Pancreas (tissue), 10 donors: ENCODE measurements at regions not wholly inside any gene's neighbourhood (a gene's known extent, or its start where the extent isn't known, plus 50 kb on each side); places are given as distances from the start of the nearest gene placed in this dataset.

Source experiments
- ATAC-seq, 4 donors: fragments of 200-7000 bp; cut with Tn5 transposase; one replicate each; pipeline versions ENCODE4 v1.8.0 to v1.9.1; 2020; ENCODE audit warnings: mild to moderate bottlenecking in 4 of 4, moderate library complexity in 4 of 4
- DNase-seq, 6 donors: peaks; one replicate each; pipeline ENCODE4 v3.0.0-alpha.2; 2020
- FAIRE-seq: peaks from 2 replicates; lab custom pipeline; 2012; peaks lifted over from hg19 to GRCh38; lab: Jason Lieb, UNC
- H3K27ac ChIP-seq, 4 donors: fragments of 200-600 bp; sonication (generic); 1 replicate in 3 of 4; 2 replicates in 1 of 4; pipeline versions ENCODE4 v1.5.0 to v1.8.0; 2020
- H3K27me3 ChIP-seq, 4 donors: fragments of 200-600 bp; one replicate each; pipeline ENCODE4 v1.8.0; 2021
- H3K36me3 ChIP-seq, 3 donors: fragments of 200-600 bp; sonication (generic) in 1 of 3; one replicate each; pipeline versions ENCODE4 v1.5.0 to v1.8.0; 2020 to 2021
- H3K4me1 ChIP-seq, 3 donors: fragments of 200-600 bp; one replicate each; pipeline ENCODE4 v1.8.0; 2021
- H3K4me3 ChIP-seq, 4 donors: fragments of 200-600 bp; sonication (generic) in 2 of 4; one replicate each; pipeline versions ENCODE4 v1.5.0 to v1.8.0; 2020 to 2021
- H3K9me3 ChIP-seq, 4 donors: fragments of 200-600 bp; one replicate each; pipeline ENCODE4 v1.8.0; 2021
- WGBS, 2 donors: extraction: QIAGEN DNeasy Blood & Tissue Kit; methylation state at CpG; one replicate each; pipeline ENCODE4 v1.1.7; 2013; 5-methylcytosine and 5-hydroxymethylcytosine counted together
- intact Hi-C, 3 donors: fragments of 100-400 bp; cut with DNase I; formaldehyde crosslinking; loops; one replicate each; pipeline versions ENCODE4 v1.11.1 to v1.14.2; 2022
- TF ChIP-seq, protein P1 (sequence below), 4 donors: fragments of 200-600 bp; sonication (generic) in 3 of 4; IDR thresholded peaks; one replicate each; pipeline versions ENCODE4 v1.5.0 to v1.8.0; 2021; ENCODE audit warnings: antibody characterized with exemption in 4 of 4
- donor health status: healthy with polysubstance abuse.
- donor health status: DM: no; HTN: no; CAD: no; lungs with moderate emphysema.
- donor health status: DM: no; HTN: no; CAD: no.
- donor health status: control.
- donor health status: control.
- donor health status: Bipolar disorder and iron deficiency.
- donor health status: DM: yes; HTN: yes; CAD: no.
- donor health status: DM: no; HTN: no; CAD: no.
- donor health status: DM: no; HTN: no; CAD: no.
- donor health status: DM: yes; HTN: yes; CAD: no.

DNA sequence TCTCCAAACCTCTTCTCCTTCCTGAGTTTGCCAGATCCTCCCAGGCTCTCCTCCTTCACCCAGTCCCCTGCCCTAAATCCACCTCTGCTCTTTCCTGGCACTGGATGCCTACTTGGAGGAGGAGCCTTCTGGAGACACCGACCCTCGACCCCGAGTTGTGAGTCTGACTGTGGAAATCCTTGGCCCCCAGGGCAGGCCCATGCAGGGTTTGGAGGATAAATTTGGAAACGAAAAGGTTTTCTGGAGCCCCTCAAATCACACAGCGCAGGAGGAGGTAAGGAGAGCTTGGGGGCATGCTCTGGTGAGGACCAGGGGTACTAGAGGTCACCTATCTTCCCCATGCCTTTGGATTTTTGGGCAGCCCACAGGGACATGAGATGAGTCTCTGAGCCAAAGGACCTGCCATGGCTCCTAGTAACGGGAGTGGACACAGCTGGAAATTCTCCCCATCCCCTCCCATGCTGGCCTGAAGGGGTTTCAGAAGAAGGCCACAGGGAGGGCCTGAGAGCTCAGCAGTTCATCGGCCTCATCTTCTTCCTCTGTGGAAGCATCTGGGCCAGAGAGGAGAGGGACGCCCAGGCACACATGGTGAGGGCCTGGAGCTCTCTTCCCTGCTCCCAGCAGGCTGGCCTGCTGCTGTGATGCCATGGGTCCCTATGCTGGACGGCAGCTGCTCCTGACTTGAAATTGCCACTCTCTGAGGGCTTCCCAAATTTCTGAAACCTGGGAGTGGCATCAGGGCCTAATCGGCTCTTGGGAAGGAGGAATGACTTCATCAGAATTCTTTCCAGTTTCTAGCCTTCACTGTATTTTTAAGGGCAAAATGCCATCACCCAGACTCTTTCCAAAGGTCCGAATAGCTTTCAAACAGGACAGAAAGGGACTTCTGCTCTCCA, 68.6 kb upstream of the ITGA11 start:
- TF ChIP-seq, protein P1, sequence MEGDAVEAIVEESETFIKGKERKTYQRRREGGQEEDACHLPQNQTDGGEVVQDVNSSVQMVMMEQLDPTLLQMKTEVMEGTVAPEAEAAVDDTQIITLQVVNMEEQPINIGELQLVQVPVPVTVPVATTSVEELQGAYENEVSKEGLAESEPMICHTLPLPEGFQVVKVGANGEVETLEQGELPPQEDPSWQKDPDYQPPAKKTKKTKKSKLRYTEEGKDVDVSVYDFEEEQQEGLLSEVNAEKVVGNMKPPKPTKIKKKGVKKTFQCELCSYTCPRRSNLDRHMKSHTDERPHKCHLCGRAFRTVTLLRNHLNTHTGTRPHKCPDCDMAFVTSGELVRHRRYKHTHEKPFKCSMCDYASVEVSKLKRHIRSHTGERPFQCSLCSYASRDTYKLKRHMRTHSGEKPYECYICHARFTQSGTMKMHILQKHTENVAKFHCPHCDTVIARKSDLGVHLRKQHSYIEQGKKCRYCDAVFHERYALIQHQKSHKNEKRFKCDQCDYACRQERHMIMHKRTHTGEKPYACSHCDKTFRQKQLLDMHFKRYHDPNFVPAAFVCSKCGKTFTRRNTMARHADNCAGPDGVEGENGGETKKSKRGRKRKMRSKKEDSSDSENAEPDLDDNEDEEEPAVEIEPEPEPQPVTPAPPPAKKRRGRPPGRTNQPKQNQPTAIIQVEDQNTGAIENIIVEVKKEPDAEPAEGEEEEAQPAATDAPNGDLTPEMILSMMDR (IDR thresholded peaks at IDR 0.05), result no peak
- DNase-seq, result no peak
- no peak for ATAC-seq
- FAIRE-seq, result no peak
- Histone ChIP-seq H3K9me3 (no peaks in the 10 kb centered on the region), H3K27me3 (no peaks in the 10 kb centered on the region), H3K36me3 (no peaks in the 10 kb centered on the region), H3K4me1 (no peaks in the 10 kb centered on the region), H3K4me3 (no peak overlapping the region), H3K27ac (no peak overlapping the region)
- WGBS, 2 donors, result 70 to 71% methylated on average over 11 of the region's 11 CpGs
- intact Hi-C loops, result no loop called here

DNA sequence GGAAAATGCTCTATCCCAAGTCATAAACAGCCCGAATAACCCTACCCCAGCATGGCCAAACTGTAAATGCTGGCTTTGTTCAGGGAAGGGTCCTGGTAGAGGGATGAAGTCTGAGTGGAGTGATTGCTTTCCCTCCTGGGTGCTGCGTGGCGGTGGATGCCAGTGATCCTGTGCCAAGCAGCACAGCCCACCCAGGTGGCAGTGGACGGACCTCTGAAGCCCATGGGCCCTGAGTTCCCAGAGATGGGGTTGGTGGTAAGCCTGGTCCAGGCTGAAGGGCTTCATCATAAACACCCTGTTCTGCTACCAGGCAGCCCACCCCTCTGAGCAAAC, 69.3 kb upstream of the ITGA11 start:
- FAIRE-seq (no peak), ATAC-seq (no peak), DNase-seq (no peak)
- Histone ChIP-seq H3K4me3 (no peak overlapping the region), H3K9me3 (no peaks in the 10 kb centered on the region), H3K4me1 (no peaks in the 10 kb centered on the region), H3K36me3 (no peaks in the 10 kb centered on the region), H3K27me3 (no peaks in the 10 kb centered on the region), H3K27ac (no peak overlapping the region)
- intact Hi-C loops, result no loop called here
- 85% methylated on average over 4 of the region's 4 CpGs for WGBS, 2 donors
- TF ChIP-seq, protein P1 (IDR thresholded peaks at IDR 0.05), result no peak

DNA sequence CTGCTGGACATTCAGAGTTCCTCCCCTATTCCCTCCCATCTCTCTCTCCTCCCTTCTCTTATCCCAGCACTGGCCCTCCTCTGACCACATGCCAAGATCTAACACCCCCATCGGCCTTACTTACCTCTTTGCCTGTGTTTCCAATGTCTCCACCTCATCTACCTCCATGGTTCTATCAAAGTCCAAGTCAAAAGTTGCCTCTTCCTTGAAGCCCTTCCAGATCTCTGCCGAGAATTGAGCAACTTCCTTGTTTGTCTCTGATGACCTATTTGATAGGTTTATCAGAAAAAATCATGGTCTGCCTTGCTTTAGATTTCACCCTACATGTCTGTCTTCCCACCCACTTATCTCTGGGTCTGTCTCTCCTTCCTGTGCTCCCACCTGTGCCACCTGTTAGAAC, 69.7 kb upstream of the ITGA11 start:
- ATAC-seq, result no peak
- intact Hi-C loops, result no loop called here
- TF ChIP-seq, protein P1 (IDR thresholded peaks at IDR 0.05), result no peak
- Histone ChIP-seq H3K36me3 (no peaks in the 10 kb centered on the region), H3K9me3 (no peaks in the 10 kb centered on the region), H3K4me1 (no peaks in the 10 kb centered on the region), H3K27me3 (no peaks in the 10 kb centered on the region), H3K4me3 (no peak overlapping the region), H3K27ac (no peak overlapping the region)
- WGBS, 2 donors, result 64 to 77% methylated on average over 2 of the region's 2 CpGs
- DNase-seq, result no peak
- FAIRE-seq, result no peak

DNA sequence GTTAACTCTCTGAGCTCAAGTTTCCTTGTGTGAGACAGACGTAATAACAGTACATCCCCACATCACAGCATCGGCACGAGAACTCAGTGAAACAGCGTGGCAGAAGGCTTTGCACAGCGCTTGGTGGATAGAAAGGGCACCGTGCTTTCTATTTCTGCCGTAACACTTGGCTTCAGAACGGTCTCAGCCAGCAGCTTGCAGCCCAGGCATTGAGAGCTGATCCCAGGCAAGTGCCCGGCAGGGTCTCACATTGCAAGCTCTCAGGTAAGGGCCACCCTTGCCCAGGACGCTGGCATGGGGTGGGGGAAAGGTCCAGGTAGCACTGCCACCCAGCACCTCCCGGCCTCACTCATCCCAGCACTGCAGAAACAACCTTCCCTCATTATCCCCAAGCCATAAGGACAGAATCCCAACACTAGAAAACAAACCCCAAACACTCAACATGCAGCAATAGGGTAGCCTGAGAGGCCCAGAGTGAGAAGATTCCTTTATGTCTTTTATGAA, 70.5 kb upstream of the ITGA11 start:
- Histone ChIP-seq H3K36me3 (no peaks in the 10 kb centered on the region), H3K4me3 (no peak overlapping the region), H3K9me3 (no peaks in the 10 kb centered on the region), H3K27ac (no peak overlapping the region), H3K27me3 (no peaks in the 10 kb centered on the region), H3K4me1 (no peaks in the 10 kb centered on the region)
- ATAC-seq (no peak), DNase-seq (no peak), FAIRE-seq (no peak)
- TF ChIP-seq, protein P1 (IDR thresholded peaks at IDR 0.05), result no peak
- intact Hi-C loops, result no loop called here
- 82 to 84% methylated on average over 11 of the region's 11 CpGs for WGBS, 2 donors

DNA sequence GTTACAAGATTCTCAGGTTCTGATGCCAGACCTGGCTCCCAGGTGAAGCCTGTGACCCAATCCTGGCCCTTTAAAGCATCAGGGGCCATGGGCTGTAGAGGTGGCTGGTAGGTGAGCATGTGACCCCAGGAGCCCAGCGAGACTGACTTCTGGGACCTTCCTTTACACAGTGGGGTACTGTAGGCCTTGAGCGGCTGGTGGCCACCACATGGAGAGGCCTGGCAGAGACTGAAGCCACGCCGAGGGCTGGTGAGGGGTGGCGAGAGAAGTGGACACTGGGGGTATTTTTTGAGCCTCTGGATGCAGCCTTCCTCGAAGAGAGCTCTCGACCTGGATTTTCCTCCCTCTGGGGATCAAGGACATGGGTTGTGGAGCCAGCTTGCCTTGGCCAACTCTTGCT, 71.2 kb upstream of the ITGA11 start:
- TF ChIP-seq, protein P1 (IDR thresholded peaks at IDR 0.05), result no peak
- ATAC-seq (no peak), FAIRE-seq (no peak), DNase-seq (no peak)
- no peaks in the 10 kb centered on the region for H3K36me3 ChIP-seq
- H3K27ac ChIP-seq, result no peak overlapping the region
- WGBS, 2 donors, result 93 to 94% methylated on average over 7 of the region's 7 CpGs
- intact Hi-C loops, result no loop called here
- H3K9me3 ChIP-seq, result no peaks in the 10 kb centered on the region
- H3K4me3 ChIP-seq, result no peak overlapping the region
- no peaks in the 10 kb centered on the region for H3K27me3 ChIP-seq
- no peaks in the 10 kb centered on the region for H3K4me1 ChIP-seq
